ENCODE measurements at regions not wholly inside any gene's neighbourhood (a gene's known extent, or its start where the extent isn't known, plus 50 kb on each side); places are given as distances from the start of the nearest gene placed in this dataset.

GRCh38 chrX:107542500-107542899 is 85.8 kb upstream of the PRPS1 start:
- Histone ChIP-seq H3K4me3 (ENCODE audit: insufficient read depth, low read depth, low read length) (no peak overlapping the region), H3K36me3 (replicated peaks; ENCODE audit: control insufficient read depth, insufficient read depth, low read length) (no peaks in the 10 kb centered on the region), H3K27me3 (ENCODE audit: control insufficient read depth, insufficient read depth, low read length) (no peaks in the 10 kb centered on the region)
- peak; percentile 27 for DNase-seq

- Histone ChIP-seq H3K27me3 (ENCODE audit: control insufficient read depth, insufficient read depth, low read length) (no peaks in the 10 kb centered on the region), H3K4me3 (ENCODE audit: insufficient read depth, low read depth, low read length) (no peak overlapping the region), H3K36me3 (replicated peaks; ENCODE audit: control insufficient read depth, insufficient read depth, low read length) (no peaks in the 10 kb centered on the region)
- no peak for DNase-seq
These were observed 80.7 kb upstream of the PRPS1 start for GRCh38 chrX:107547621-107548020.

- no peak overlapping the region for H3K4me3 ChIP-seq (ENCODE audit: insufficient read depth, low read depth, low read length)
- no peaks in the 10 kb centered on the region for H3K27me3 ChIP-seq (ENCODE audit: control insufficient read depth, insufficient read depth, low read length)
- DNase-seq: no peak
- no peaks in the 10 kb centered on the region for H3K36me3 ChIP-seq (replicated peaks; ENCODE audit: control insufficient read depth, insufficient read depth, low read length)
These were observed 79.5 kb upstream of the PRPS1 start for GRCh38 chrX:107548775-107549174.

- Histone ChIP-seq H3K27me3 (ENCODE audit: control insufficient read depth, insufficient read depth, low read length) (no peaks in the 10 kb centered on the region), H3K4me3 (ENCODE audit: insufficient read depth, low read depth, low read length) (no peak overlapping the region), H3K36me3 (replicated peaks; ENCODE audit: control insufficient read depth, insufficient read depth, low read length) (no peaks in the 10 kb centered on the region)
- DNase-seq: no peak
These were observed 78.8 kb upstream of the PRPS1 start for GRCh38 chrX:107549504-107549903.

GRCh38 chrX:107551546-107551945 is 76.8 kb upstream of the PRPS1 start:
- Histone ChIP-seq H3K4me3 (ENCODE audit: insufficient read depth, low read depth, low read length) (no peak overlapping the region), H3K27me3 (ENCODE audit: control insufficient read depth, insufficient read depth, low read length) (no peaks in the 10 kb centered on the region), H3K36me3 (replicated peaks; ENCODE audit: control insufficient read depth, insufficient read depth, low read length) (no peaks in the 10 kb centered on the region)
- no peak for DNase-seq

GRCh38 chrX:107552930-107553329 is 75.4 kb upstream of the PRPS1 start:
- Histone ChIP-seq H3K27me3 (ENCODE audit: control insufficient read depth, insufficient read depth, low read length) (no peaks in the 10 kb centered on the region), H3K36me3 (replicated peaks; ENCODE audit: control insufficient read depth, insufficient read depth, low read length) (no peaks in the 10 kb centered on the region), H3K4me3 (ENCODE audit: insufficient read depth, low read depth, low read length) (no peak overlapping the region)
- DNase-seq: no peak

- Histone ChIP-seq H3K36me3 (replicated peaks; ENCODE audit: control insufficient read depth, insufficient read depth, low read length) (no peaks in the 10 kb centered on the region), H3K27me3 (ENCODE audit: control insufficient read depth, insufficient read depth, low read length) (no peaks in the 10 kb centered on the region), H3K4me3 (ENCODE audit: insufficient read depth, low read depth, low read length) (no peak overlapping the region)
- no peak for DNase-seq
These were observed 71.3 kb upstream of the PRPS1 start for GRCh38 chrX:107556967-107557366.

- Histone ChIP-seq H3K36me3 (replicated peaks; ENCODE audit: control insufficient read depth, insufficient read depth, low read length) (no peaks in the 10 kb centered on the region), H3K27me3 (ENCODE audit: control insufficient read depth, insufficient read depth, low read length) (no peaks in the 10 kb centered on the region)
- no peak for DNase-seq
These were observed 68.8 kb upstream of the PRPS1 start for GRCh38 chrX:107559506-107559905.

GRCh38 chrX:107560041-107560440 is 68.3 kb upstream of the PRPS1 start:
- DNase-seq: no peak
- no peaks in the 10 kb centered on the region for H3K36me3 ChIP-seq (replicated peaks; ENCODE audit: control insufficient read depth, insufficient read depth, low read length)
- H3K27me3 ChIP-seq (ENCODE audit: control insufficient read depth, insufficient read depth, low read length): no peaks in the 10 kb centered on the region
- no peak overlapping the region for H3K4me3 ChIP-seq (ENCODE audit: insufficient read depth, low read depth, low read length)

More at GRCh38 chrX:107559506-107559905, 68.8 kb upstream of the PRPS1 start:
- no peak overlapping the region for H3K4me3 ChIP-seq (ENCODE audit: insufficient read depth, low read depth, low read length)

- DNase-seq: no peak
- H3K27me3 ChIP-seq (ENCODE audit: control insufficient read depth, insufficient read depth, low read length): no peaks in the 10 kb centered on the region
These were observed 67.3 kb upstream of the PRPS1 start for GRCh38 chrX:107560980-107561379.

GRCh38 chrX:107561468-107562215 is 66.7 kb upstream of the PRPS1 start:
- DNase-seq: peak; percentile 26
- no peak overlapping the region for H3K4me3 ChIP-seq (ENCODE audit: insufficient read depth, low read depth, low read length)
- no peaks in the 10 kb centered on the region for H3K27me3 ChIP-seq (ENCODE audit: control insufficient read depth, insufficient read depth, low read length)
- H3K36me3 ChIP-seq (replicated peaks; ENCODE audit: control insufficient read depth, insufficient read depth, low read length): no peaks in the 10 kb centered on the region

More at GRCh38 chrX:107560980-107561379, 67.3 kb upstream of the PRPS1 start:
- Histone ChIP-seq H3K36me3 (replicated peaks; ENCODE audit: control insufficient read depth, insufficient read depth, low read length) (no peaks in the 10 kb centered on the region), H3K4me3 (ENCODE audit: insufficient read depth, low read depth, low read length) (no peak overlapping the region)

GRCh38 chrX:107562482-107562881 is 65.8 kb upstream of the PRPS1 start:
- no peak for DNase-seq
- H3K36me3 ChIP-seq (replicated peaks; ENCODE audit: control insufficient read depth, insufficient read depth, low read length): no peaks in the 10 kb centered on the region
- H3K27me3 ChIP-seq (ENCODE audit: control insufficient read depth, insufficient read depth, low read length): no peaks in the 10 kb centered on the region
- H3K4me3 ChIP-seq (ENCODE audit: insufficient read depth, low read depth, low read length): no peak overlapping the region

GRCh38 chrX:107563824-107564223 is 64.5 kb upstream of the PRPS1 start:
- H3K27me3 ChIP-seq (ENCODE audit: control insufficient read depth, insufficient read depth, low read length): no peaks in the 10 kb centered on the region
- no peaks in the 10 kb centered on the region for H3K36me3 ChIP-seq (replicated peaks; ENCODE audit: control insufficient read depth, insufficient read depth, low read length)
- no peak overlapping the region for H3K4me3 ChIP-seq (ENCODE audit: insufficient read depth, low read depth, low read length)
- no peak for DNase-seq

- no peaks in the 10 kb centered on the region; the same call in 1 of the 2 replicates for H3K36me3 ChIP-seq (replicated peaks; ENCODE audit: control insufficient read depth, insufficient read depth, low read length)
- DNase-seq: no peak
- H3K27me3 ChIP-seq (ENCODE audit: control insufficient read depth, insufficient read depth, low read length): no peaks in the 10 kb centered on the region
- no peak overlapping the region for H3K4me3 ChIP-seq (ENCODE audit: insufficient read depth, low read depth, low read length)
These were observed 63.3 kb upstream of the PRPS1 start for GRCh38 chrX:107565015-107565414.

GRCh38 chrX:107565931-107566603 is 62.2 kb upstream of the PRPS1 start:
- peak; percentile 63 for DNase-seq

More at GRCh38 chrX:107565931-107566603, 62.2 kb upstream of the PRPS1 start:
- no peaks in the 10 kb centered on the region; the same call in 1 of the 2 replicates for H3K36me3 ChIP-seq (replicated peaks; ENCODE audit: control insufficient read depth, insufficient read depth, low read length)
- no peak overlapping the region for H3K4me3 ChIP-seq (ENCODE audit: insufficient read depth, low read depth, low read length)
- H3K27me3 ChIP-seq (ENCODE audit: control insufficient read depth, insufficient read depth, low read length): no peaks in the 10 kb centered on the region
